SU-DHL-6 (cell line): ENCODE measurements at regions not wholly inside any gene's neighbourhood (a gene's known extent, or its start where the extent isn't known, plus 50 kb on each side); places are given as distances from the start of the nearest gene placed in this dataset.

Source experiments
- H2AFZ ChIP-seq: fragments of 200-600 bp; sonication (generic); 2 replicates; pipeline ENCODE4 v1.6.1; 2014; ENCODE audit warnings: low read depth, mild to moderate bottlenecking, moderate library complexity, mixed read lengths, antibody characterized with exemption, low read length; ENCODE audit not compliant: severe bottlenecking
- H3F3A ChIP-seq: fragments of 200-600 bp; shearing (Covaris generic); 2 replicates; pipeline ENCODE4 v1.6.0; 2016; ENCODE audit warnings: antibody characterized with exemption, mild to moderate bottlenecking; ENCODE audit not compliant: insufficient read depth
- H3K27ac ChIP-seq: fragments of 200-600 bp; sonication (generic); 2 replicates; pipeline ENCODE4 v1.5.1; 2016; ENCODE audit warnings: low read depth, mild to moderate bottlenecking, low read length, moderate library complexity, mixed read lengths
- H3K27me3 ChIP-seq: fragments of 200-600 bp; sonication (generic), shearing (Covaris generic); 2 replicates; pipeline ENCODE4 v1.6.0; 2014; ENCODE audit warnings: mild to moderate bottlenecking, low read length
- H3K36me3 ChIP-seq: fragments of 200-600 bp; sonication (generic); 2 replicates; pipeline ENCODE4 v1.6.1; 2014; ENCODE audit warnings: mild to moderate bottlenecking, low read length, mixed read lengths
- H3K4me2 ChIP-seq: fragments of 300-600, 200-600 bp; shearing (Covaris generic), sonication (generic); 2 replicates; pipeline ENCODE4 v1.6.0; 2014; ENCODE audit warnings: low read length, low read depth, mild to moderate bottlenecking; ENCODE audit not compliant: poor library complexity, severe bottlenecking
- H3K4me3 ChIP-seq: fragments of 200-600 bp; sonication (generic); 2 replicates; pipeline ENCODE4 v1.5.1; 2014; ENCODE audit warnings: antibody characterized with exemption, low read length, mild to moderate bottlenecking, mixed read lengths; ENCODE audit not compliant: insufficient read depth, poor library complexity, severe bottlenecking
- H3K79me2 ChIP-seq: fragments of 200-600 bp; sonication (generic); 2 replicates; pipeline ENCODE4 v1.6.1; 2014; ENCODE audit warnings: mild to moderate bottlenecking, low read length, moderate library complexity; ENCODE audit not compliant: insufficient read depth
- H3K9ac ChIP-seq: fragments of 200-600 bp; sonication (generic); 2 replicates; pipeline ENCODE4 v1.7.0; 2014; ENCODE audit warnings: mild to moderate bottlenecking, low read length
- H3K9me2 ChIP-seq: fragments of 200-600 bp; sonication (generic); replicated peaks from 2 replicates; pipeline ENCODE4 v1.6.1; 2014; ENCODE audit warnings: low read length; ENCODE audit not compliant: insufficient read depth
- H3K9me3 ChIP-seq: fragments of 200-600 bp; sonication (generic); 2 replicates; pipeline ENCODE4 v1.6.1; 2014; ENCODE audit warnings: low read length, mixed read lengths; ENCODE audit not compliant: insufficient read depth
- H4K20me1 ChIP-seq: fragments of 200-600 bp; sonication (generic); 2 replicates; pipeline ENCODE4 v1.6.1; 2014; ENCODE audit warnings: low read depth, mild to moderate bottlenecking, antibody characterized with exemption, low read length, moderate library complexity, mixed read lengths
- CTCF ChIP-seq: fragments of 200-600 bp; sonication (generic); IDR thresholded peaks from one replicate; pipeline ENCODE4 v1.5.1; 2017; ENCODE audit warnings: antibody characterized with exemption, mild to moderate bottlenecking, low read length, moderate library complexity; ENCODE audit not compliant: insufficient read depth, poor library complexity, severe bottlenecking
- EZH2phosphoT487 ChIP-seq: fragments of 200-600 bp; sonication (generic), shearing (Covaris generic); conservative IDR thresholded peaks from 2 replicates; pipeline ENCODE4 v1.6.1; 2018; ENCODE audit warnings: mild to moderate bottlenecking, antibody characterized with exemption, low read length, moderate library complexity, mixed read lengths

GRCh38 chr1:87179076-87179810 is 149.4 kb upstream of the LMO4 start:
- Histone ChIP-seq H3K4me2 (no peak overlapping the region), H3K9ac (no peak overlapping the region), H3K9me3 (no peaks in the 10 kb centered on the region), H3K4me3 (no peak overlapping the region), H3K27me3 (no peaks in the 10 kb centered on the region), H3K36me3 (no peaks in the 10 kb centered on the region), H3F3A (no peaks in the 10 kb centered on the region), H3K79me2 (no peaks in the 10 kb centered on the region), H3K27ac (no peak overlapping the region), H2AFZ (no peak overlapping the region), H4K20me1 (no peaks in the 10 kb centered on the region), H3K9me2 (no peaks in the 10 kb centered on the region)
- TF ChIP-seq EZH2phosphoT487 (no peak), CTCF (no peak)

DNA sequence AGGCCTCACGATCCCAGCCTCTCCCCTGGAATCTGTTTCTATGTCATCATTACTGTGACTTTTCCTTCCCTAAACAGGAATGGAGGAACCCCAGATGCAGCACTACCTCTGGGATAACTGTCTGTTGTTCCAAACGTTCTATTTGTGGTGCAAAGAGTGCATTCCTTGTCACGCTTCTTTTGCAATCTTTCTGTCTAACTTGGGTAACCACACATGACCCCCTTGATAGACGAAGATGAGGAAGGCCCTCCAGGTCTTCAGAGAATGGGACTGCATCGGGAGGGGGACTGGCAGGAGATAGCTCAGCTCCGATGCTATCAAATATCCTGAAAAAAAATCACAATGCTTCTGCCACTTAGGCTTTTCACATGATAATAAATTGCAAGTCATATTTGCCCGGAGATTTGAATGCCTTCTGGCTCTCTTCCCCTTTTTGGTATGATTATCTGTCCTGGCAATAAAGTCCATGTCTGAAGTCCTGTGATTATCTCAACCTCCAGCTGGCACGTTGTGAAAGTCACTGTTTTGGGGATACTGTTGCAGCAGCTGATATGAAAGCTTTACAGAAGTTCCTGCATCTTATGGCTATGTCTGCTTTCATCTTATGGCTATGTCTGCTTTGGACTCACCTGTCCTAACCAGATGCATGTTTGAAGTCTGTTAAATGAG is 148.7 kb upstream of the LMO4 start:
- no peak overlapping the region for H3K4me3 ChIP-seq
- H3F3A ChIP-seq = no peaks in the 10 kb centered on the region
- no peaks in the 10 kb centered on the region for H3K9me2 ChIP-seq
- no peak overlapping the region for H3K4me2 ChIP-seq
- no peak overlapping the region for H3K27ac ChIP-seq
- H3K9me3 ChIP-seq = no peaks in the 10 kb centered on the region
- no peaks in the 10 kb centered on the region for H4K20me1 ChIP-seq
- no peaks in the 10 kb centered on the region for H3K27me3 ChIP-seq
- H3K36me3 ChIP-seq = no peaks in the 10 kb centered on the region
- TF ChIP-seq EZH2phosphoT487 = no peak
- TF ChIP-seq CTCF = no peak
- H3K79me2 ChIP-seq = no peaks in the 10 kb centered on the region
- no peak overlapping the region for H3K9ac ChIP-seq
- no peak overlapping the region for H2AFZ ChIP-seq

DNA sequence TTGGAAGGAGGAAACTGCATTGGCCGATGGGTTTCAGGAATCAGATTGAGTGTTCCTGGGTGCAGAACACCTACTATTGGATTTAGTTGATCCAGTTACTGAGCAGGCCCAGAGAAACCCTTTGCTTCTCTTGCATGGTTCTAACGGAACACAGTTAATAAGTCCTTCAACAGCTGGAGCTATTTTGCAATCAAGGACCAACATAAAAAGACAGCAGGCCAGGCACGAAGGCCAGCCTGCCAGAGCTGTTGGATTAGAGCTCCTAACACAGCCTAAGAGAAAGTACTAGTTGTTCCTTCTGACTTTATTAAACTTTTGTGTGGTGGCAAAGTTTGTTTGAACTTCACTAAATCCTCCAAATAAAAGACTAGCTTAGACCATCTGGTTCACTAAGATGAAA is 148.0 kb upstream of the LMO4 start:
- TF ChIP-seq EZH2phosphoT487 = no peak
- TF ChIP-seq CTCF = no peak
- Histone ChIP-seq H3K36me3 (no peaks in the 10 kb centered on the region), H3K79me2 (no peaks in the 10 kb centered on the region), H3K27ac (no peak overlapping the region), H3K9me3 (no peaks in the 10 kb centered on the region), H2AFZ (no peak overlapping the region), H4K20me1 (no peaks in the 10 kb centered on the region), H3K9me2 (no peaks in the 10 kb centered on the region), H3K4me3 (no peak overlapping the region), H3K27me3 (no peaks in the 10 kb centered on the region), H3F3A (no peaks in the 10 kb centered on the region), H3K4me2 (no peak overlapping the region), H3K9ac (no peak overlapping the region)
